MM.1S (cell line): ENCODE measurements at regions not wholly inside any gene's neighbourhood (a gene's known extent, or its start where the extent isn't known, plus 50 kb on each side); places are given as distances from the start of the nearest gene placed in this dataset.

ENCODE experiments used
- EZH2 ChIP-seq: fragments of 300-600 bp; sonication (generic); optimal IDR thresholded peaks from 2 replicates; pipeline ENCODE3; 2017; ENCODE audit warnings: low read depth, mild to moderate bottlenecking, antibody characterized with exemption, low read length, mixed read lengths
- EZH2phosphoT487 ChIP-seq: fragments of 300-600 bp; sonication (generic); IDR thresholded peaks from 2 replicates; pipeline ENCODE4 v1.6.1; 2018; ENCODE audit warnings: antibody characterized with exemption, low read length
- TF ChIP-seq, protein P1 (sequence below): fragments of 300-600 bp; sonication (generic); IDR thresholded peaks from 2 replicates; pipeline ENCODE4 v1.5.1; 2016; ENCODE audit warnings: antibody characterized with exemption, low read length, mixed read lengths

DNA sequence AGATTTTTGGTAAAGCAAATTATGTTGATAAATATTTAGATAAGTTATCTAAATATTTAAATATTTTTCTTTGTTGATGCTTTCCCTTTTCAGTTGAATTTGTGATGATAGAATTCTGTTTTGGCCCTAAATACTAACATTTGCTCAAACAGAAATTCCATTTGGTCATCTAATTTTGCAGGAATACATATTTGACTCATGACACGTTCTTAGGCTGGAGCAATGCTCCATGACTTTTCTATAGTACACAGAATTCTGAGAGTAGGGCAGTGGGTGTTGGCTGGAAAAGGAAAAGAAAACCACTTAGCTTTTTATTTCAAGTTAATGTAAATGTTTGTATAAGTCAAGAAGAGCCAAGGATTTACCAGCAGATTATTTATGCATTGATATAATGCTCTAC is 58.6 kb upstream of the GK2 start:
- TF ChIP-seq EZH2, result no peak
- TF ChIP-seq, protein P1, sequence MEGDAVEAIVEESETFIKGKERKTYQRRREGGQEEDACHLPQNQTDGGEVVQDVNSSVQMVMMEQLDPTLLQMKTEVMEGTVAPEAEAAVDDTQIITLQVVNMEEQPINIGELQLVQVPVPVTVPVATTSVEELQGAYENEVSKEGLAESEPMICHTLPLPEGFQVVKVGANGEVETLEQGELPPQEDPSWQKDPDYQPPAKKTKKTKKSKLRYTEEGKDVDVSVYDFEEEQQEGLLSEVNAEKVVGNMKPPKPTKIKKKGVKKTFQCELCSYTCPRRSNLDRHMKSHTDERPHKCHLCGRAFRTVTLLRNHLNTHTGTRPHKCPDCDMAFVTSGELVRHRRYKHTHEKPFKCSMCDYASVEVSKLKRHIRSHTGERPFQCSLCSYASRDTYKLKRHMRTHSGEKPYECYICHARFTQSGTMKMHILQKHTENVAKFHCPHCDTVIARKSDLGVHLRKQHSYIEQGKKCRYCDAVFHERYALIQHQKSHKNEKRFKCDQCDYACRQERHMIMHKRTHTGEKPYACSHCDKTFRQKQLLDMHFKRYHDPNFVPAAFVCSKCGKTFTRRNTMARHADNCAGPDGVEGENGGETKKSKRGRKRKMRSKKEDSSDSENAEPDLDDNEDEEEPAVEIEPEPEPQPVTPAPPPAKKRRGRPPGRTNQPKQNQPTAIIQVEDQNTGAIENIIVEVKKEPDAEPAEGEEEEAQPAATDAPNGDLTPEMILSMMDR, result no peak
- no peak for TF ChIP-seq EZH2phosphoT487
